HEK293 (cell line): ENCODE measurements at regions not wholly inside any gene's neighbourhood (a gene's known extent, or its start where the extent isn't known, plus 50 kb on each side); places are given as distances from the start of the nearest gene placed in this dataset.

Experiments used
- SETDB1 ChIP-seq: IDR thresholded peaks from one replicate; pipeline ENCODE4 v1.6.1; 2017; ENCODE audit warnings: mild to moderate bottlenecking, low read length, moderate library complexity, mixed read lengths; ENCODE audit not compliant: insufficient read length
- ZBTB7A ChIP-seq: fragments of 450-650 bp; formaldehyde crosslinking; IDR thresholded peaks from 2 replicates; pipeline ENCODE4 v1.5.1; 2016; ENCODE audit warnings: low read depth, missing biosample characterization, missing genetic modification characterization
- ZNF133 ChIP-seq: fragments of 450-650 bp; formaldehyde crosslinking; IDR thresholded peaks from 2 replicates; pipeline ENCODE4 v1.5.1; 2016; ENCODE audit warnings: missing biosample characterization, missing genetic modification characterization
- ZNF138 ChIP-seq: fragments of 450-650 bp; formaldehyde crosslinking; IDR thresholded peaks from 2 replicates; pipeline ENCODE4 v1.5.1; 2016; ENCODE audit warnings: missing biosample characterization, missing genetic modification characterization, borderline replicate concordance
- ZNF521 ChIP-seq: fragments of 450-650 bp; formaldehyde crosslinking; IDR thresholded peaks from 2 replicates; pipeline ENCODE4 v1.5.1; 2017; ENCODE audit warnings: missing biosample characterization, mild to moderate bottlenecking, missing genetic modification characterization
- ZNF610 ChIP-seq: fragments of 450-650 bp; formaldehyde crosslinking; IDR thresholded peaks from 2 replicates; pipeline ENCODE4 v1.5.1; 2016; ENCODE audit warnings: missing biosample characterization, missing genetic modification characterization, borderline replicate concordance

GRCh38 chr4:35548921-35549320 lies 695.4 kb downstream of the ARAP2 start:
- TF ChIP-seq ZNF521 (tag by site-specific recombination) = no peak
- no peak for TF ChIP-seq ZNF138 (tag by site-specific recombination)
- TF ChIP-seq SETDB1 = no peak
- TF ChIP-seq ZNF610 (tag by site-specific recombination) = no peak
- TF ChIP-seq ZBTB7A (tag by site-specific recombination) = no peak
- TF ChIP-seq ZNF133 (tag by site-specific recombination) = no peak
